ENCODE measurements at regions not wholly inside any gene's neighbourhood (a gene's known extent, or its start where the extent isn't known, plus 50 kb on each side); places are given as distances from the start of the nearest gene placed in this dataset.
A peak's percentile ranks its signal among the peaks of the same experiment; 100 is the strongest.

DNA sequence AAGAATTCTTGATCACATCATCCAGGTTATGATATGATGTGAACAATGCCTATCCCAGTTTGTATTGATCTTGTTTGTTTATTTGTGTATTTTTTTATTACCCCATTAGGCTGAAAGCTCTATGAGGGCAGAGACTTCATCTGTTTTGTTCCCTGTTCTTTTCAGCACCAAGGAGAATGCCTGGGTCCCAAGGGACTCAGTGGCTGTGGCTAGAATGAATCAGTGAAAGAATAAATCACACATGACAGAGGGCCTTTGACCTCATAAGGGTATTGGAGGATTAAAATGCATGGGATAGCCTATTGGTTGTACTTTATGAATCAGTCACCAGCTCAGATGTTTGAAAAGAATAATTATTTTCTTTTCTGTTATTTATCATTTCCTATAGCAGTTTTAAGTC is 292.2 kb downstream of the GAS1 start:
- H3K27me3 ChIP-seq (ENCODE audit: control insufficient read depth, insufficient read depth, low read length) = no peaks in the 10 kb centered on the region
- no peaks in the 10 kb centered on the region for H3K79me2 ChIP-seq (ENCODE audit: control insufficient read depth, insufficient read depth, low read length)
- H3K4me1 ChIP-seq (ENCODE audit: control insufficient read depth, extremely low read depth, insufficient read depth, low read length) = no peaks in the 10 kb centered on the region
- no peak overlapping the region for H3K9ac ChIP-seq (ENCODE audit: insufficient read depth, low read length)
- no peaks in the 10 kb centered on the region for H3K9me3 ChIP-seq (ENCODE audit: control insufficient read depth, insufficient read depth, low read depth, low read length)
- no peak overlapping the region for H3K4me2 ChIP-seq (ENCODE audit: extremely low read depth, insufficient read depth, low read length)
- DNase-seq (ENCODE audit: low read depth in 2 of 2) = peak; percentile 21 to 29
- no peak overlapping the region for H2AFZ ChIP-seq (ENCODE audit: low read length)
- H3K36me3 ChIP-seq (ENCODE audit: control insufficient read depth, insufficient read depth, low read length) = no peaks in the 10 kb centered on the region
- H4K20me1 ChIP-seq (ENCODE audit: control insufficient read depth, extremely low read depth, insufficient read depth, low read length) = no peaks in the 10 kb centered on the region
- H3K27ac ChIP-seq (ENCODE audit: insufficient read depth, low read length) = no peak overlapping the region
- TF ChIP-seq EZH2 (IDR thresholded peaks at IDR 0.05; ENCODE audit: low read length, missing control alignments) = no peak
- TF ChIP-seq, protein P1, sequence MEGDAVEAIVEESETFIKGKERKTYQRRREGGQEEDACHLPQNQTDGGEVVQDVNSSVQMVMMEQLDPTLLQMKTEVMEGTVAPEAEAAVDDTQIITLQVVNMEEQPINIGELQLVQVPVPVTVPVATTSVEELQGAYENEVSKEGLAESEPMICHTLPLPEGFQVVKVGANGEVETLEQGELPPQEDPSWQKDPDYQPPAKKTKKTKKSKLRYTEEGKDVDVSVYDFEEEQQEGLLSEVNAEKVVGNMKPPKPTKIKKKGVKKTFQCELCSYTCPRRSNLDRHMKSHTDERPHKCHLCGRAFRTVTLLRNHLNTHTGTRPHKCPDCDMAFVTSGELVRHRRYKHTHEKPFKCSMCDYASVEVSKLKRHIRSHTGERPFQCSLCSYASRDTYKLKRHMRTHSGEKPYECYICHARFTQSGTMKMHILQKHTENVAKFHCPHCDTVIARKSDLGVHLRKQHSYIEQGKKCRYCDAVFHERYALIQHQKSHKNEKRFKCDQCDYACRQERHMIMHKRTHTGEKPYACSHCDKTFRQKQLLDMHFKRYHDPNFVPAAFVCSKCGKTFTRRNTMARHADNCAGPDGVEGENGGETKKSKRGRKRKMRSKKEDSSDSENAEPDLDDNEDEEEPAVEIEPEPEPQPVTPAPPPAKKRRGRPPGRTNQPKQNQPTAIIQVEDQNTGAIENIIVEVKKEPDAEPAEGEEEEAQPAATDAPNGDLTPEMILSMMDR (conservative IDR thresholded peaks at IDR 0.05 in 1 of 2, IDR thresholded peaks at IDR 0.05 in 1 of 2; ENCODE audit: low read depth in 1 of 2, low read length in 2 of 2) = no peak
- no peak overlapping the region for H3K4me3 ChIP-seq (replicated peaks in 1 of 4; ENCODE audit: control extremely low read depth in 1 of 4, insufficient read depth in 1 of 4, low read depth in 3 of 4, low read length in 4 of 4)

DNA sequence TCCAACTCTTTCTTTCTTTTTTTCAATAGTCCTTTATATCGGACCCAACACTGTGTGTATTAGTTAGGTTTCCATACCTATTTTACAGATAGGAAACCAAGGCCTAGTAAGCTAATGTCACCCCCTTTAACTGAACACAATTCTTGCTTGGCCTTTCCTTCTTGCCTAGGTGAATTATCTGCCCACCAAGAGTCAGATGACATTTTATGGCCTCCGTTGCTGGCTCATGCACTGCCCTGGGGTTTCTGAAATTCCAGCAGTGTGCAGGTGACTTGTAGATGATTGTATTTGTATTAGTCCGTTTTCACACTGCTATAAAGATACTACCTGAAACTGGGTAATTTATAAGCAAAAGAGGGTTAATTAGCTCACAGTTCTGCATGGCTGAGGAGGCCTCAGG is 293.8 kb downstream of the GAS1 start:
- Histone ChIP-seq H3K79me2 (ENCODE audit: control insufficient read depth, insufficient read depth, low read length) (no peaks in the 10 kb centered on the region), H3K9ac (ENCODE audit: insufficient read depth, low read length) (no peak overlapping the region), H4K20me1 (ENCODE audit: control insufficient read depth, extremely low read depth, insufficient read depth, low read length) (no peaks in the 10 kb centered on the region), H3K4me2 (ENCODE audit: extremely low read depth, insufficient read depth, low read length) (no peak overlapping the region), H3K36me3 (ENCODE audit: control insufficient read depth, insufficient read depth, low read length) (no peaks in the 10 kb centered on the region), H3K4me3 (replicated peaks in 1 of 4; ENCODE audit: control extremely low read depth in 1 of 4, insufficient read depth in 1 of 4, low read depth in 3 of 4, low read length in 4 of 4) (no peak overlapping the region), H3K9me3 (ENCODE audit: control insufficient read depth, insufficient read depth, low read depth, low read length) (no peaks in the 10 kb centered on the region), H2AFZ (ENCODE audit: low read length) (no peak overlapping the region), H3K27ac (ENCODE audit: insufficient read depth, low read length) (no peak overlapping the region), H3K27me3 (ENCODE audit: control insufficient read depth, insufficient read depth, low read length) (no peaks in the 10 kb centered on the region), H3K4me1 (ENCODE audit: control insufficient read depth, extremely low read depth, insufficient read depth, low read length) (no peaks in the 10 kb centered on the region)
- TF ChIP-seq EZH2 (IDR thresholded peaks at IDR 0.05; ENCODE audit: low read length, missing control alignments) = no peak
- TF ChIP-seq, protein P1 (conservative IDR thresholded peaks at IDR 0.05 in 1 of 2, IDR thresholded peaks at IDR 0.05 in 1 of 2; ENCODE audit: low read depth in 1 of 2, low read length in 2 of 2) = no peak
- DNase-seq (ENCODE audit: low read depth in 2 of 2) = no peak

DNA sequence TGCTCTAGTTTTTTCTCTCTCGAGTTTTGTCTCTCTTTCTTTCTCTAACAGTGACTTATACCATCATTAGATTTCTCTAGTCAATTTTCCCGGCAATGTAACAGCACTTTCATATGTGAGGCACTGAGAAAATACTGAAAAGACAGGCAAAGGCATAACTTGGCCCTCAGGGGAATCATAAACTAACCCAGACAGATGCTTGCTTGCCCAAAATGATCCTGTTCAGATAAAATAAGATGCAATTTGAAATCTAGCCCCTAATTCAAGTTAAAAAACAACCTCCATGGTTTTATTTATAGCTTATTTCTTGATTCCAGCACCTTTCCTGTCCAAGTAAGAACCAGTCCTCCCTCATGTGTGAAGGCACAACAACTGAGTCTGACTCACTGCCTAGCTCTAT is 294.6 kb downstream of the GAS1 start:
- Histone ChIP-seq H3K36me3 (ENCODE audit: control insufficient read depth, insufficient read depth, low read length) (no peaks in the 10 kb centered on the region), H4K20me1 (ENCODE audit: control insufficient read depth, extremely low read depth, insufficient read depth, low read length) (no peaks in the 10 kb centered on the region), H3K27me3 (ENCODE audit: control insufficient read depth, insufficient read depth, low read length) (no peaks in the 10 kb centered on the region), H3K9ac (ENCODE audit: insufficient read depth, low read length) (no peak overlapping the region), H3K4me3 (replicated peaks in 1 of 4; ENCODE audit: control extremely low read depth in 1 of 4, insufficient read depth in 1 of 4, low read depth in 3 of 4, low read length in 4 of 4) (no peak overlapping the region), H3K9me3 (ENCODE audit: control insufficient read depth, insufficient read depth, low read depth, low read length) (no peaks in the 10 kb centered on the region), H3K4me1 (ENCODE audit: control insufficient read depth, extremely low read depth, insufficient read depth, low read length) (no peaks in the 10 kb centered on the region), H2AFZ (ENCODE audit: low read length) (no peak overlapping the region), H3K4me2 (ENCODE audit: extremely low read depth, insufficient read depth, low read length) (no peak overlapping the region), H3K27ac (ENCODE audit: insufficient read depth, low read length) (no peak overlapping the region), H3K79me2 (ENCODE audit: control insufficient read depth, insufficient read depth, low read length) (no peaks in the 10 kb centered on the region)
- no peak for DNase-seq (ENCODE audit: low read depth in 2 of 2)
- TF ChIP-seq, protein P1 (conservative IDR thresholded peaks at IDR 0.05 in 1 of 2, IDR thresholded peaks at IDR 0.05 in 1 of 2; ENCODE audit: low read depth in 1 of 2, low read length in 2 of 2) = no peak
- TF ChIP-seq EZH2 (IDR thresholded peaks at IDR 0.05; ENCODE audit: low read length, missing control alignments) = no peak

All from fibroblast of lung (primary cell).